ENCODE measurements at regions not wholly inside any gene's neighbourhood (a gene's known extent, or its start where the extent isn't known, plus 50 kb on each side); places are given as distances from the start of the nearest gene placed in this dataset.
"Not testable (repeated sequence)": the region's sequence is repeated elsewhere in the genome, so short reads cannot be mapped to it uniquely, and the experiment has no call there.

GRCh38 chr13:112145551-112146360 lies 78.8 kb downstream of the SOX1 start:
- no peak for DNase-seq

- no peak for DNase-seq
Measured at GRCh38 chr13:112150352-112150751, 83.4 kb downstream of the SOX1 start.

- DNase-seq = no peak
Measured at GRCh38 chr13:112152846-112153245, 85.9 kb downstream of the SOX1 start.

GRCh38 chr13:112153364-112153763 lies 86.4 kb downstream of the SOX1 start:
- no peak for DNase-seq

- no peak for DNase-seq
Measured at GRCh38 chr13:112153846-112154245, 86.9 kb downstream of the SOX1 start.

- DNase-seq = no peak
Measured at GRCh38 chr13:112154301-112155060, 87.5 kb downstream of the SOX1 start.

GRCh38 chr13:112158961-112159360 lies 92.0 kb downstream of the SOX1 start:
- no peak for DNase-seq

GRCh38 chr13:112159575-112160547 lies 92.9 kb downstream of the SOX1 start:
- no peak for DNase-seq

GRCh38 chr13:112160558-112160957 lies 93.6 kb downstream of the SOX1 start:
- no peak for DNase-seq

GRCh38 chr13:112161521-112162301 lies 94.8 kb downstream of the SOX1 start:
- no peak for DNase-seq

GRCh38 chr13:112163691-112164660 lies 97.0 kb downstream of the SOX1 start:
- DNase-seq = not testable (repeated sequence)

GRCh38 chr13:112165712-112166111 lies 98.8 kb downstream of the SOX1 start:
- no peak for DNase-seq

- DNase-seq = no peak
Measured at GRCh38 chr13:112168761-112169160, 101.8 kb downstream of the SOX1 start.

GRCh38 chr13:112169941-112170822 lies 103.2 kb downstream of the SOX1 start:
- DNase-seq = no peak

- no peak for DNase-seq
Measured at GRCh38 chr13:112170823-112171569, 104.0 kb downstream of the SOX1 start.

GRCh38 chr13:112171570-112171965 lies 104.6 kb downstream of the SOX1 start:
- DNase-seq = no peak

GRCh38 chr13:112172017-112172416 lies 105.1 kb downstream of the SOX1 start:
- DNase-seq = no peak

- no peak for DNase-seq
Measured at GRCh38 chr13:112172641-112173251, 105.8 kb downstream of the SOX1 start.
